Caco-2 (cell line): ENCODE measurements at regions not wholly inside any gene's neighbourhood (a gene's known extent, or its start where the extent isn't known, plus 50 kb on each side); places are given as distances from the start of the nearest gene placed in this dataset.

Experiments used
- BruUV-seq: library from RNA; stranded (reverse); fragments of 400-500 nt; replicated peaks from 2 replicates; lab custom pipeline; 2021; lab: Mats Ljungman, UMichigan
- CTCF ChIA-PET: fragments of 300-600 bp; sonication (Branson Sonifier 250); formaldehyde crosslinking; loops from one replicate; lab custom pipeline; 2022; ENCODE audit warnings: antibody characterized with exemption; lab: Charles Lee
- POLR2A ChIA-PET: fragments of 300-600 bp; sonication (Branson Sonifier 250); formaldehyde crosslinking; loops from one replicate; lab custom pipeline; 2022; ENCODE audit warnings: antibody characterized with exemption; lab: Charles Lee
- DNase-seq, 2 experiments: peaks; one replicate each; pipeline versions ENCODE4 v3.0.0 to v3.0.0-alpha.2; 2020 to 2022
- H3K27me3 ChIP-seq: replicated peaks from 2 replicates; pipeline ENCODE4 v1.6.0; 2011; ENCODE audit warnings: low read length; ENCODE audit not compliant: control insufficient read depth, insufficient read depth
- H3K36me3 ChIP-seq: 2 replicates; pipeline ENCODE4 v1.5.1; 2011; ENCODE audit warnings: low read length; ENCODE audit not compliant: control insufficient read depth, insufficient read depth
- H3K4me1 ChIP-seq: fragments of 250-450 bp; sonication (Bioruptor Pico); 2 replicates; pipeline ENCODE4 v1.5.1; 2020; ENCODE audit warnings: mild to moderate bottlenecking
- H3K4me3 ChIP-seq: 2 replicates; pipeline ENCODE4 v1.5.1; 2011; ENCODE audit warnings: low read depth, mild to moderate bottlenecking, control low read depth, low read length
- H3K9me3 ChIP-seq: fragments of 250-450 bp; sonication (Bioruptor Pico); 2 replicates; pipeline ENCODE4 v1.5.1; 2020; ENCODE audit warnings: mild to moderate bottlenecking, moderate library complexity
- H3K27ac Mint-ChIP-seq: one replicate; pipeline ENCODE4 v1.8.0; 2022; ENCODE audit warnings: mixed read lengths; ENCODE audit not compliant: unreplicated experiment
- H3K27me3 Mint-ChIP-seq: one replicate; pipeline ENCODE4 v1.8.0; 2022; ENCODE audit warnings: mixed read lengths; ENCODE audit not compliant: insufficient read depth, unreplicated experiment
- H3K36me3 Mint-ChIP-seq: one replicate; pipeline ENCODE4 v1.8.0; 2022; ENCODE audit warnings: mild to moderate bottlenecking, mixed read lengths; ENCODE audit not compliant: insufficient read depth, unreplicated experiment
- H3K4me1 Mint-ChIP-seq: one replicate; pipeline ENCODE4 v1.8.0; 2022; ENCODE audit warnings: low read depth, mixed read lengths; ENCODE audit not compliant: unreplicated experiment
- H3K4me3 Mint-ChIP-seq: one replicate; pipeline ENCODE4 v1.8.0; 2022; ENCODE audit warnings: mild to moderate bottlenecking, moderate library complexity, mixed read lengths; ENCODE audit not compliant: unreplicated experiment
- H3K9me3 Mint-ChIP-seq: one replicate; pipeline ENCODE4 v1.8.0; 2022; ENCODE audit warnings: mixed read lengths; ENCODE audit not compliant: unreplicated experiment
- CTCF ChIP-seq, 2 experiments: fragments of 200-600 bp in 1 of 2; IDR thresholded peaks; 1 replicate in 1 of 2; 2 replicates in 1 of 2; pipeline versions ENCODE4 v1.5.1 to v1.8.0; 2011 to 2022; ENCODE audit warnings: antibody characterized with exemption in 1 of 2, control low read depth in 1 of 2, inconsistent platforms in 1 of 2, low read depth in 1 of 2, low read length in 1 of 2, mild to moderate bottlenecking in 1 of 2, moderate library complexity in 1 of 2; ENCODE audit not compliant: insufficient read depth in 1 of 2, severe bottlenecking in 1 of 2, unreplicated experiment in 1 of 2
- intact Hi-C: fragments of 100-400 bp; cut with micrococcal nuclease; formaldehyde crosslinking; loops from one replicate; pipeline ENCODE4 v1.10.0; 2022; ENCODE audit not compliant: unreplicated experiment

- CTCF ChIA-PET = no interaction called here
- Histone ChIP-seq H3K27me3 (no peaks in the 10 kb centered on the region), H3K4me1 (peaks cover 13% of the 10 kb centered on the region), H3K9me3 (no peaks in the 10 kb centered on the region), H3K4me3 (no peak overlapping the region), H3K36me3 (no peaks in the 10 kb centered on the region)
- H3K27me3 Mint-ChIP-seq = no peaks in the 10 kb centered on the region
- H3K4me1 Mint-ChIP-seq = no peaks in the 10 kb centered on the region
- no peak overlapping the region for H3K4me3 Mint-ChIP-seq
- no peak for DNase-seq
- BruUV-seq = no TSS peak
- no peaks in the 10 kb centered on the region for H3K36me3 Mint-ChIP-seq
- intact Hi-C loops = no loop called here
- H3K9me3 Mint-ChIP-seq = no peaks in the 10 kb centered on the region
- no peak overlapping the region for H3K27ac Mint-ChIP-seq
- TF ChIP-seq CTCF (IDR thresholded peaks at IDR 0.05; ENCODE audit: insufficient read depth in 1 of 2, low read depth in 1 of 2, low read length in 1 of 2, severe bottlenecking in 1 of 2, unreplicated experiment in 1 of 2) = no peak
- POLR2A ChIA-PET = no interaction called here
Observed at GRCh38 chr6:149162924-149163323, 154.6 kb upstream of the TAB2 start.

GRCh38 chr6:149164199-149164750 is 153.2 kb upstream of the TAB2 start:
- CTCF ChIA-PET = no interaction called here
- Mint-ChIP-seq H3K4me3 (no peak overlapping the region), H3K27me3 (no peaks in the 10 kb centered on the region), H3K27ac (no peak overlapping the region), H3K4me1 (no peaks in the 10 kb centered on the region), H3K36me3 (no peaks in the 10 kb centered on the region), H3K9me3 (no peaks in the 10 kb centered on the region)
- H3K4me1 ChIP-seq = peaks cover 13% of the 10 kb centered on the region
- POLR2A ChIA-PET = no interaction called here
- H3K27me3 ChIP-seq = no peaks in the 10 kb centered on the region
- BruUV-seq = no TSS peak
- intact Hi-C loops = no loop called here
- no peaks in the 10 kb centered on the region for H3K36me3 ChIP-seq
- no peak overlapping the region for H3K4me3 ChIP-seq
- no peaks in the 10 kb centered on the region for H3K9me3 ChIP-seq
- DNase-seq = no peak
- no peak for TF ChIP-seq CTCF (IDR thresholded peaks at IDR 0.05; ENCODE audit: insufficient read depth in 1 of 2, low read depth in 1 of 2, low read length in 1 of 2, severe bottlenecking in 1 of 2, unreplicated experiment in 1 of 2)

GRCh38 chr6:149166336-149166735 is 151.2 kb upstream of the TAB2 start:
- Mint-ChIP-seq H3K9me3 (no peaks in the 10 kb centered on the region), H3K4me1 (peaks cover 5% of the 10 kb centered on the region), H3K4me3 (no peak overlapping the region), H3K27ac (no peak overlapping the region), H3K27me3 (no peaks in the 10 kb centered on the region), H3K36me3 (no peaks in the 10 kb centered on the region)
- Histone ChIP-seq H3K4me1 (peaks cover 1% of the 10 kb centered on the region), H3K4me3 (no peak overlapping the region), H3K27me3 (no peaks in the 10 kb centered on the region), H3K9me3 (no peaks in the 10 kb centered on the region), H3K36me3 (no peaks in the 10 kb centered on the region)
- intact Hi-C loops = no loop called here
- TF ChIP-seq CTCF (IDR thresholded peaks at IDR 0.05; ENCODE audit: insufficient read depth in 1 of 2, low read depth in 1 of 2, low read length in 1 of 2, severe bottlenecking in 1 of 2, unreplicated experiment in 1 of 2) = no peak
- no TSS peak for BruUV-seq
- ChIA-PET CTCF (no interaction called here), POLR2A (no interaction called here)
- DNase-seq = no peak
